ENCODE measurements at regions not wholly inside any gene's neighbourhood (a gene's known extent, or its start where the extent isn't known, plus 50 kb on each side); places are given as distances from the start of the nearest gene placed in this dataset.

GRCh38 chr20:48571949-48572847, 255.6 kb downstream of the PREX1 start:
- Histone ChIP-seq H3K27me3 (no peaks in the 10 kb centered on the region), H3K27ac (peak overlapping the region; percentile 42), H3K9me3 (replicated peaks) (no peaks in the 10 kb centered on the region), H3K4me1 (peaks cover 21% of the 10 kb centered on the region), H3K4me3 (no peak overlapping the region), H3K36me3 (no peaks in the 10 kb centered on the region)
- DNase-seq: peak in 1 of 2 experiments; percentile 65

GRCh38 chr20:48569679-48570078, 258.1 kb downstream of the PREX1 start:
- DNase-seq: no peak
- Histone ChIP-seq H3K4me3 (no peak overlapping the region), H3K27ac (no peak overlapping the region), H3K4me1 (peaks cover 27% of the 10 kb centered on the region), H3K27me3 (no peaks in the 10 kb centered on the region), H3K9me3 (replicated peaks) (peaks cover 3% of the 10 kb centered on the region; the same call in 1 of the 2 replicates), H3K36me3 (no peaks in the 10 kb centered on the region)

- no peak for DNase-seq
- H3K4me3 ChIP-seq: no peak overlapping the region
- H3K27ac ChIP-seq: no peak overlapping the region
- H3K4me1 ChIP-seq: peaks cover 22% of the 10 kb centered on the region
- H3K9me3 ChIP-seq (replicated peaks): peaks cover 3% of the 10 kb centered on the region; the same call in 1 of the 2 replicates
- no peaks in the 10 kb centered on the region for H3K27me3 ChIP-seq
- H3K36me3 ChIP-seq: no peaks in the 10 kb centered on the region
Observed at GRCh38 chr20:48568520-48568919, 259.3 kb downstream of the PREX1 start.

GRCh38 chr20:48567145-48567544, 260.7 kb downstream of the PREX1 start:
- Histone ChIP-seq H3K4me3 (no peak overlapping the region), H3K9me3 (replicated peaks) (peaks cover 3% of the 10 kb centered on the region; the same call in 1 of the 2 replicates), H3K27me3 (no peaks in the 10 kb centered on the region), H3K36me3 (no peaks in the 10 kb centered on the region), H3K27ac (no peak overlapping the region), H3K4me1 (peaks cover 15% of the 10 kb centered on the region)
- no peak for DNase-seq

GRCh38 chr20:48564982-48565539, 262.7 kb downstream of the PREX1 start:
- Histone ChIP-seq H3K4me3 (no peak overlapping the region), H3K9me3 (replicated peaks) (peaks cover 3% of the 10 kb centered on the region; the same call in 1 of the 2 replicates), H3K27me3 (no peaks in the 10 kb centered on the region), H3K27ac (no peak overlapping the region), H3K36me3 (no peaks in the 10 kb centered on the region), H3K4me1 (peaks cover 6% of the 10 kb centered on the region; the same call in 1 of the 2 replicates)
- no peak for DNase-seq

GRCh38 chr20:48563191-48563870, 264.5 kb downstream of the PREX1 start:
- H3K4me1 ChIP-seq: peaks cover 11% of the 10 kb centered on the region; the same call in 1 of the 2 replicates
- no peak overlapping the region for H3K27ac ChIP-seq
- H3K9me3 ChIP-seq (replicated peaks): peaks cover 3% of the 10 kb centered on the region; the same call in 1 of the 2 replicates
- no peak for DNase-seq
- no peaks in the 10 kb centered on the region for H3K27me3 ChIP-seq
- H3K4me3 ChIP-seq: no peak overlapping the region
- no peaks in the 10 kb centered on the region for H3K36me3 ChIP-seq

- peaks cover 3% of the 10 kb centered on the region; the same call in 1 of the 2 replicates for H3K9me3 ChIP-seq (replicated peaks)
- no peak for DNase-seq
- H3K36me3 ChIP-seq: no peaks in the 10 kb centered on the region
- no peak overlapping the region for H3K4me3 ChIP-seq
- no peaks in the 10 kb centered on the region for H3K27me3 ChIP-seq
- no peak overlapping the region for H3K27ac ChIP-seq
- H3K4me1 ChIP-seq: peaks cover 16% of the 10 kb centered on the region
Observed at GRCh38 chr20:48562586-48563116, 265.1 kb downstream of the PREX1 start.

- H3K4me1 ChIP-seq: peaks cover 26% of the 10 kb centered on the region
- H3K4me3 ChIP-seq: no peak overlapping the region
- H3K9me3 ChIP-seq (replicated peaks): no peaks in the 10 kb centered on the region
- H3K36me3 ChIP-seq: no peaks in the 10 kb centered on the region
- H3K27ac ChIP-seq: no peak overlapping the region
- no peak for DNase-seq
- H3K27me3 ChIP-seq: no peaks in the 10 kb centered on the region
Observed at GRCh38 chr20:48558906-48559305, 268.9 kb downstream of the PREX1 start.

GRCh38 chr20:48557380-48557779, 270.4 kb downstream of the PREX1 start:
- no peak overlapping the region for H3K4me3 ChIP-seq
- peaks cover 26% of the 10 kb centered on the region for H3K4me1 ChIP-seq
- no peaks in the 10 kb centered on the region for H3K36me3 ChIP-seq
- no peak overlapping the region; the same call in 1 of the 2 replicates for H3K27ac ChIP-seq
- no peak for DNase-seq
- no peaks in the 10 kb centered on the region for H3K27me3 ChIP-seq
- no peaks in the 10 kb centered on the region for H3K9me3 ChIP-seq (replicated peaks)

- H3K9me3 ChIP-seq (replicated peaks): no peaks in the 10 kb centered on the region
- no peak overlapping the region for H3K4me3 ChIP-seq
- no peaks in the 10 kb centered on the region for H3K27me3 ChIP-seq
- H3K27ac ChIP-seq: no peak overlapping the region; the same call in 1 of the 2 replicates
- peaks cover 26% of the 10 kb centered on the region for H3K4me1 ChIP-seq
- DNase-seq: peak; percentile 82 to 89
- H3K36me3 ChIP-seq: no peaks in the 10 kb centered on the region
Observed at GRCh38 chr20:48556956-48557355, 270.8 kb downstream of the PREX1 start.

GRCh38 chr20:48552550-48552949, 275.2 kb downstream of the PREX1 start:
- no peaks in the 10 kb centered on the region for H3K27me3 ChIP-seq
- no peaks in the 10 kb centered on the region for H3K36me3 ChIP-seq

GRCh38 chr20:48550814-48551213, 277.0 kb downstream of the PREX1 start:
- Histone ChIP-seq H3K27me3 (no peaks in the 10 kb centered on the region), H3K4me1 (no peaks in the 10 kb centered on the region), H3K27ac (no peak overlapping the region), H3K4me3 (no peak overlapping the region), H3K9me3 (replicated peaks) (no peaks in the 10 kb centered on the region), H3K36me3 (no peaks in the 10 kb centered on the region)
- no peak for DNase-seq

More at GRCh38 chr20:48552550-48552949, 275.2 kb downstream of the PREX1 start:
- no peak overlapping the region for H3K4me3 ChIP-seq
- peaks cover 15% of the 10 kb centered on the region for H3K4me1 ChIP-seq
- H3K27ac ChIP-seq: no peak overlapping the region
- no peaks in the 10 kb centered on the region for H3K9me3 ChIP-seq (replicated peaks)
- DNase-seq: no peak

GRCh38 chr20:48547664-48548063, 280.1 kb downstream of the PREX1 start:
- no peaks in the 10 kb centered on the region for H3K36me3 ChIP-seq

GRCh38 chr20:48544402-48545339, 283.1 kb downstream of the PREX1 start:
- Histone ChIP-seq H3K27ac (no peak overlapping the region), H3K36me3 (no peaks in the 10 kb centered on the region), H3K27me3 (no peaks in the 10 kb centered on the region), H3K4me1 (peaks cover 2% of the 10 kb centered on the region), H3K4me3 (no peak overlapping the region), H3K9me3 (replicated peaks) (0 out of 2 replicates have a peak, but pooled peaks cover 4% of the 10 kb centered on the region)
- DNase-seq: peak; percentile 75 to 80

More at GRCh38 chr20:48547664-48548063, 280.1 kb downstream of the PREX1 start:
- H3K4me1 ChIP-seq: no peaks in the 10 kb centered on the region; the same call in 1 of the 2 replicates
- no peak overlapping the region for H3K27ac ChIP-seq
- no peak for DNase-seq
- H3K9me3 ChIP-seq (replicated peaks): no peaks in the 10 kb centered on the region
- H3K4me3 ChIP-seq: no peak overlapping the region
- H3K27me3 ChIP-seq: no peaks in the 10 kb centered on the region

Data from SJCRH30 (cell line).